ENCODE measurements at regions not wholly inside any gene's neighbourhood (a gene's known extent, or its start where the extent isn't known, plus 50 kb on each side); places are given as distances from the start of the nearest gene placed in this dataset.

DNA sequence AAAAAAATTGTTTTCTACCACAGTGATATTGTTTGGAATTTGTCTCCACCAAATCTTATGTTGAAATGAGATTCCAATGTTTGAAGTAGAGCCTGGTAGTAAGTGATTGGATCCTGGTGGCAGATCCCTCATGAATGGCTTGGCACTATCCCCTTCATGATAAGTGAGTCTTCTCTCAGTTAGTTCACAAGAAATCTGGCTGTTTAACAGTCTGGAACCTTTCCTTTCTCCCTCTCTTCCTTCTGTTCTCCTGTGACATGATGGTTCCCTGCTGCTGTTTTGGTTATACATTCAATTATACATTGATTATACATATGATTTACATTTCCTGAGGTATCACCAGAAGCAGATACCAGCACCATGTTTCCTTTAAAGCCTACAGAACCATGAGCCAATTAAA is 442.2 kb downstream of the SLC6A15 start:
- Histone ChIP-seq H4K20me1 (ENCODE audit: control insufficient read depth, insufficient read depth, low read length, poor library complexity, severe bottlenecking) (no peaks in the 10 kb centered on the region), H3K27me3 (replicated peaks in 1 of 4; ENCODE audit: control extremely low read depth in 1 of 4, control insufficient read depth in 3 of 4, insufficient read depth in 4 of 4, low read length in 3 of 4) (no peaks in the 10 kb centered on the region), H3K27ac (ENCODE audit: low read length in 2 of 2) (no peak overlapping the region), H3K36me3 (replicated peaks in 1 of 2; ENCODE audit: control extremely low read depth in 1 of 2, control insufficient read depth in 1 of 2, extremely low read depth in 1 of 2, insufficient read depth in 2 of 2, low read length in 1 of 2) (no peaks in the 10 kb centered on the region), H3K79me2 (ENCODE audit: control insufficient read depth, insufficient read depth, low read length) (no peaks in the 10 kb centered on the region), H3K4me1 (ENCODE audit: control insufficient read depth in 2 of 2, insufficient read depth in 2 of 2, low read length in 2 of 2) (no peaks in the 10 kb centered on the region), H2AFZ (ENCODE audit: insufficient read depth, low read depth, low read length, poor library complexity, severe bottlenecking) (no peak overlapping the region), H3K9ac (ENCODE audit: low read length) (no peak overlapping the region), H3K9me3 (ENCODE audit: control extremely low read depth in 1 of 3, control insufficient read depth in 2 of 3, insufficient read depth in 1 of 3, low read length in 2 of 3) (no peaks in the 10 kb centered on the region), H3K4me3 (ENCODE audit: control extremely low read depth in 1 of 5, extremely low read depth in 1 of 5, insufficient read depth in 1 of 5, low read depth in 2 of 5, low read length in 4 of 5) (no peak overlapping the region), H3K4me2 (replicated peaks; ENCODE audit: low read depth, low read length, poor library complexity, severe bottlenecking) (no peak overlapping the region)
- Mint-ChIP-seq H3K27me3 (no peaks in the 10 kb centered on the region), H3K9me3 (ENCODE audit: insufficient read depth) (no peaks in the 10 kb centered on the region), H3K4me1 (no peaks in the 10 kb centered on the region), H3K4me3 (no peak overlapping the region), H3K27ac (no peak overlapping the region)
- intact Hi-C loops (cut with micrococcal nuclease): no loop called here
- ATAC-seq (ENCODE audit: low read depth): no peak
- no peak for TF ChIP-seq EZH2 (IDR thresholded peaks at IDR 0.05; ENCODE audit: borderline replicate concordance, insufficient read depth, low read depth, low read length, poor library complexity, severe bottlenecking)
- TF ChIP-seq, protein P1, sequence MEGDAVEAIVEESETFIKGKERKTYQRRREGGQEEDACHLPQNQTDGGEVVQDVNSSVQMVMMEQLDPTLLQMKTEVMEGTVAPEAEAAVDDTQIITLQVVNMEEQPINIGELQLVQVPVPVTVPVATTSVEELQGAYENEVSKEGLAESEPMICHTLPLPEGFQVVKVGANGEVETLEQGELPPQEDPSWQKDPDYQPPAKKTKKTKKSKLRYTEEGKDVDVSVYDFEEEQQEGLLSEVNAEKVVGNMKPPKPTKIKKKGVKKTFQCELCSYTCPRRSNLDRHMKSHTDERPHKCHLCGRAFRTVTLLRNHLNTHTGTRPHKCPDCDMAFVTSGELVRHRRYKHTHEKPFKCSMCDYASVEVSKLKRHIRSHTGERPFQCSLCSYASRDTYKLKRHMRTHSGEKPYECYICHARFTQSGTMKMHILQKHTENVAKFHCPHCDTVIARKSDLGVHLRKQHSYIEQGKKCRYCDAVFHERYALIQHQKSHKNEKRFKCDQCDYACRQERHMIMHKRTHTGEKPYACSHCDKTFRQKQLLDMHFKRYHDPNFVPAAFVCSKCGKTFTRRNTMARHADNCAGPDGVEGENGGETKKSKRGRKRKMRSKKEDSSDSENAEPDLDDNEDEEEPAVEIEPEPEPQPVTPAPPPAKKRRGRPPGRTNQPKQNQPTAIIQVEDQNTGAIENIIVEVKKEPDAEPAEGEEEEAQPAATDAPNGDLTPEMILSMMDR (IDR thresholded peaks at IDR 0.05): no peak
- no peak for DNase-seq
- CTCF ChIA-PET: no interaction called here
- POLR2A ChIA-PET: no interaction called here

DNA sequence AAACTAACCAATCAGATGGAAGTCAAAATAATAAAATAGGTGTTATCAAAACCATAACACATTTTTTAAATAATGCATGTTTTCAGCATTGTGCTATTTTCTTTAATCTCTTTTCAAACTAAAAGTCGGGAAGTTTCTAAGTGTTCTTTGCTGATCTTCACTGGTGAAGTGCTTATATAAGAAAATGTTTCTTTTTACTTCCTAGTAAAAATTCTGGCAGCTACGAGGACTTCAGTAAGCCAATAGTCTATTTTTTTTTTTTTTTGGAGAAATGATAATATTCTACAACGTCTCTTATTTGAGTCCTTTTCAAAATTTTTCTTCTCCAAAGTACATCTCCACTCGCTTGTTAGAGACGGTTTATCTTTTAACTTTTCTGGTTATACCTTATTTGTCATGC is 448.0 kb downstream of the SLC6A15 start:
- Mint-ChIP-seq H3K27ac (no peak overlapping the region), H3K9me3 (ENCODE audit: insufficient read depth) (no peaks in the 10 kb centered on the region), H3K4me1 (no peaks in the 10 kb centered on the region), H3K4me3 (no peak overlapping the region), H3K27me3 (no peaks in the 10 kb centered on the region)
- WGBS (ENCODE audit: insufficient coverage): no CpG with 5 or more reads among the region's 5 CpGs
- H3K27ac ChIP-seq (ENCODE audit: low read length in 2 of 2): no peak overlapping the region
- intact Hi-C loops (cut with micrococcal nuclease): no loop called here
- no peak for ATAC-seq (ENCODE audit: low read depth)
- no peak for DNase-seq
- ChIA-PET POLR2A (no interaction called here), CTCF (no interaction called here)
- no peaks in the 10 kb centered on the region for H3K79me2 ChIP-seq (ENCODE audit: control insufficient read depth, insufficient read depth, low read length)
- no peaks in the 10 kb centered on the region for H3K9me3 ChIP-seq (ENCODE audit: control extremely low read depth in 1 of 3, control insufficient read depth in 2 of 3, insufficient read depth in 1 of 3, low read length in 2 of 3)
- H3K4me1 ChIP-seq (ENCODE audit: control insufficient read depth in 2 of 2, insufficient read depth in 2 of 2, low read length in 2 of 2): no peaks in the 10 kb centered on the region
- H3K9ac ChIP-seq (ENCODE audit: low read length): no peak overlapping the region
- H3K4me2 ChIP-seq (replicated peaks; ENCODE audit: low read depth, low read length, poor library complexity, severe bottlenecking): no peak overlapping the region
- no peaks in the 10 kb centered on the region for H3K36me3 ChIP-seq (replicated peaks in 1 of 2; ENCODE audit: control extremely low read depth in 1 of 2, control insufficient read depth in 1 of 2, extremely low read depth in 1 of 2, insufficient read depth in 2 of 2, low read length in 1 of 2)
- H3K27me3 ChIP-seq (replicated peaks in 1 of 4; ENCODE audit: control extremely low read depth in 1 of 4, control insufficient read depth in 3 of 4, insufficient read depth in 4 of 4, low read length in 3 of 4): no peaks in the 10 kb centered on the region
- H2AFZ ChIP-seq (ENCODE audit: insufficient read depth, low read depth, low read length, poor library complexity, severe bottlenecking): no peak overlapping the region
- TF ChIP-seq EZH2 (IDR thresholded peaks at IDR 0.05; ENCODE audit: borderline replicate concordance, insufficient read depth, low read depth, low read length, poor library complexity, severe bottlenecking): no peak
- TF ChIP-seq, protein P1 (IDR thresholded peaks at IDR 0.05): no peak
- H4K20me1 ChIP-seq (ENCODE audit: control insufficient read depth, insufficient read depth, low read length, poor library complexity, severe bottlenecking): no peaks in the 10 kb centered on the region
- H3K4me3 ChIP-seq (ENCODE audit: control extremely low read depth in 1 of 5, extremely low read depth in 1 of 5, insufficient read depth in 1 of 5, low read depth in 2 of 5, low read length in 4 of 5): no peak overlapping the region

Measured in B cell (primary cell).